SU-DHL-6 (cell line): ENCODE measurements at regions not wholly inside any gene's neighbourhood (a gene's known extent, or its start where the extent isn't known, plus 50 kb on each side); places are given as distances from the start of the nearest gene placed in this dataset.

ENCODE experiments used
- CTCF ChIP-seq: fragments of 200-600 bp; sonication (generic); IDR thresholded peaks from one replicate; pipeline ENCODE4 v1.5.1; 2017; ENCODE audit warnings: antibody characterized with exemption, mild to moderate bottlenecking, low read length, moderate library complexity; ENCODE audit not compliant: insufficient read depth, poor library complexity, severe bottlenecking
- EZH2phosphoT487 ChIP-seq: fragments of 200-600 bp; sonication (generic), shearing (Covaris generic); conservative IDR thresholded peaks from 2 replicates; pipeline ENCODE4 v1.6.1; 2018; ENCODE audit warnings: mild to moderate bottlenecking, antibody characterized with exemption, low read length, moderate library complexity, mixed read lengths

DNA sequence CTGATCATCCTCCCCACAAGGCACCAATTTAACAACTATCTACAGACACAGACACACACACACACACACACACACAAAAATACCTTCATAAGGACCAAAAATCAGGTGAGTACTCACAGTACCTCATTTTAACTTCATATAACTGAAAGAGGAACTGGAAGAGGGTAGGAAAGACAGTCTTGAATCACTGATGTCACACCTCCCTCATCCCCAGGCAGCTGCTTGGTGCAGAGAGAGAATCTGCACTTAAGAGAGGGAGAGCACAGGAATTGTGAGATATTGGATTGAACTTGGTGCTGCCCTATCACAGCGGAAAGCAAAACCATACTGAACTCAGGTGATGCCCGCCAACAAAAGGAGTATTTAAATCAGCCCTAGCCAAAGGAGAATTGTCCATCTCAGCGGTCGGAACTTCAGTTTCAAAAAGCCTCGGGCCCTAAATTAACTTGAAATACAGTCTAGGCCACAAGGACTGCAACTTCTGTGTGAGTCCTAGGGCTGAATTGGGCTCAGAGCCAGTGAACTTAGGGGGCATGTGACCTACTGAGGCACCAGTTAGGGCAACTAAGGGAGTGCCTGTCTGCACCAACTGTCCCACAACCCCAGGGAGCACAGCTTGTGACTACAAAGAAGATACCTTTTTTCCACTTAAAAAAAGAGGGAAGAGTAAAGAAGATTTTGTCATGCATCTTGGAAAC is 211.1 kb downstream of the LRATD1 start:
- TF ChIP-seq EZH2phosphoT487 (no peak), CTCF (no peak)
